H1 (cell line): ENCODE measurements at regions not wholly inside any gene's neighbourhood (a gene's known extent, or its start where the extent isn't known, plus 50 kb on each side); places are given as distances from the start of the nearest gene placed in this dataset.

Source experiments
- CTCF ChIA-PET: fragments of 300-600 bp; sonication (Branson Sonifier 250); formaldehyde crosslinking; loops from one replicate; lab custom pipeline; 2021; ENCODE audit not compliant: partially characterized antibody; lab: Charles Lee
- POLR2A ChIA-PET: fragments of 300-600 bp; sonication (Branson Sonifier 250); formaldehyde crosslinking; loops from one replicate; lab custom pipeline; 2021; ENCODE audit warnings: inconsistent platforms; ENCODE audit not compliant: partially characterized antibody; lab: Charles Lee
- DNase-seq, 2 experiments: peaks; one replicate each; pipeline versions ENCODE4 v3.0.0 to v3.0.0-alpha.2; 2010 to 2022; ENCODE audit warnings: low spot score in 2 of 2, low read depth in 1 of 2, mixed read lengths in 1 of 2
- FAIRE-seq: peaks from 2 replicates; lab custom pipeline; 2011; peaks lifted over from hg19 to GRCh38; lab: Jason Lieb, UNC
- H2AFZ ChIP-seq: 2 replicates; pipeline ENCODE4 v1.8.1; 2012; ENCODE audit warnings: low read length, inconsistent platforms
- H2AK5ac ChIP-seq: 2 replicates; pipeline ENCODE4 v1.6.1; 2013; ENCODE audit warnings: low read depth, low read length
- H2BK120ac ChIP-seq: replicated peaks from 2 replicates; pipeline ENCODE3; 2013; ENCODE audit warnings: low read depth, low read length, inconsistent platforms
- H2BK12ac ChIP-seq: 2 replicates; pipeline ENCODE4 v1.6.1; 2013; ENCODE audit warnings: low read depth, low read length
- H2BK15ac ChIP-seq: 2 replicates; pipeline ENCODE4 v1.6.1; 2013; ENCODE audit warnings: low read length
- H2BK20ac ChIP-seq: 2 replicates; pipeline ENCODE4 v1.6.1; 2013; ENCODE audit warnings: low read length
- H2BK5ac ChIP-seq: 2 replicates; pipeline ENCODE4 v1.6.1; 2013; ENCODE audit warnings: low read depth, low read length
- H3K14ac ChIP-seq: 2 replicates; pipeline ENCODE4 v1.6.1; 2013; ENCODE audit warnings: inconsistent platforms; ENCODE audit not compliant: insufficient read length
- H3K18ac ChIP-seq: 2 replicates; pipeline ENCODE4 v1.6.1; 2013; ENCODE audit warnings: low read length; ENCODE audit errors: extremely low read depth
- H3K23ac ChIP-seq: 2 replicates; pipeline ENCODE4 v1.6.1; 2013; ENCODE audit warnings: inconsistent platforms; ENCODE audit not compliant: insufficient read length
- H3K23me2 ChIP-seq: 2 replicates; pipeline ENCODE4 v1.6.1; 2013; ENCODE audit warnings: low read depth, low read length
- H3K27ac ChIP-seq: 2 replicates; pipeline ENCODE4 v1.6.1; 2011; ENCODE audit warnings: low read depth, low read length, inconsistent platforms
- H3K27me3 ChIP-seq, 4 experiments: replicated peaks in 1 of 4; 1 replicate in 1 of 4; 2 replicates in 3 of 4; pipeline versions ENCODE4 v1.6.1 to v1.8.1; 2011 to 2013; ENCODE audit warnings: low read length in 3 of 4, mild to moderate bottlenecking in 3 of 4, inconsistent platforms in 2 of 4, mixed read lengths in 2 of 4, moderate library complexity in 1 of 4; ENCODE audit not compliant: control insufficient read depth in 3 of 4, insufficient read depth in 3 of 4; ENCODE audit errors: extremely low read depth in 1 of 4
- H3K36me3 ChIP-seq, 4 experiments: 2 replicates each; pipeline versions ENCODE4 v1.6.1 to v1.8.1; 2011 to 2013; ENCODE audit warnings: mild to moderate bottlenecking in 4 of 4, low read length in 3 of 4, moderate library complexity in 2 of 4, control low read depth in 1 of 4, inconsistent platforms in 1 of 4; ENCODE audit not compliant: insufficient read depth in 4 of 4, control insufficient read depth in 2 of 4
- H3K4ac ChIP-seq: replicated peaks from 2 replicates; pipeline ENCODE3; 2013; ENCODE audit warnings: low read length, low read depth, mixed read lengths, inconsistent platforms; ENCODE audit not compliant: insufficient read length
- H3K4me1 ChIP-seq, 4 experiments: replicated peaks in 1 of 4; 1 replicate in 1 of 4; 2 replicates in 3 of 4; pipeline versions ENCODE4 v1.6.1 to v1.8.1; 2011 to 2013; ENCODE audit warnings: low read length in 3 of 4, inconsistent platforms in 2 of 4, mixed read lengths in 1 of 4; ENCODE audit not compliant: insufficient read depth in 4 of 4, control insufficient read depth in 3 of 4
- H3K4me2 ChIP-seq, 2 experiments: 2 replicates each; pipeline versions ENCODE4 v1.6.1 to v1.8.1; 2011 to 2013; ENCODE audit warnings: low read depth in 2 of 2, low read length in 2 of 2, control low read depth in 1 of 2, inconsistent platforms in 1 of 2, mild to moderate bottlenecking in 1 of 2; ENCODE audit not compliant: insufficient read depth in 1 of 2
- H3K4me3 ChIP-seq, 4 experiments: fragments of 200-600, 300-600 bp in 1 of 4; sonication (generic), shearing (Covaris generic), sonication (Bioruptor Twin) in 1 of 4; 2 replicates each; pipeline versions ENCODE4 v1.5.1 to v1.8.1; 2011 to 2016; ENCODE audit warnings: low read length in 4 of 4, low read depth in 3 of 4, control low read depth in 2 of 4, inconsistent platforms in 2 of 4, mild to moderate bottlenecking in 2 of 4, mixed read lengths in 1 of 4, moderate library complexity in 1 of 4; ENCODE audit not compliant: insufficient read depth in 2 of 4; ENCODE audit errors: extremely low read depth in 1 of 4
- H3K56ac ChIP-seq: replicated peaks from 2 replicates; pipeline ENCODE3; 2013; ENCODE audit warnings: low read depth, mild to moderate bottlenecking, mixed read lengths, low read length, inconsistent platforms; ENCODE audit not compliant: insufficient read length
- H3K79me1 ChIP-seq: 2 replicates; pipeline ENCODE4 v1.6.1; 2013; ENCODE audit warnings: low read depth, low read length, control low read depth
- H3K79me2 ChIP-seq, 2 experiments: 2 replicates each; pipeline versions ENCODE4 v1.6.1 to v1.8.1; 2012 to 2013; ENCODE audit warnings: low read length in 2 of 2, mild to moderate bottlenecking in 2 of 2, inconsistent platforms in 1 of 2; ENCODE audit not compliant: insufficient read depth in 2 of 2, control insufficient read depth in 1 of 2
- H3K9ac ChIP-seq, 4 experiments: replicated peaks in 1 of 4; 1 replicate in 1 of 4; 2 replicates in 3 of 4; pipeline versions ENCODE4 v1.6.1 to v1.8.1; 2011 to 2013; ENCODE audit warnings: low read depth in 3 of 4, low read length in 3 of 4, control low read depth in 2 of 4, mild to moderate bottlenecking in 2 of 4, moderate library complexity in 2 of 4, inconsistent platforms in 1 of 4; ENCODE audit errors: extremely low read depth in 1 of 4
- H3K9me3 ChIP-seq, 2 experiments: 2 replicates each; pipeline versions ENCODE4 v1.6.1 to v1.8.1; 2012 to 2013; ENCODE audit warnings: mild to moderate bottlenecking in 2 of 2, moderate library complexity in 2 of 2, control low read depth in 1 of 2, inconsistent platforms in 1 of 2, low read depth in 1 of 2, low read length in 1 of 2, mixed read lengths in 1 of 2; ENCODE audit not compliant: insufficient read depth in 2 of 2
- H4K20me1 ChIP-seq, 2 experiments: replicated peaks in 1 of 2; 2 replicates each; pipeline versions ENCODE3 to v1.8.1; 2011 to 2013; ENCODE audit warnings: inconsistent platforms in 2 of 2, low read length in 2 of 2, mild to moderate bottlenecking in 1 of 2; ENCODE audit not compliant: insufficient read depth in 2 of 2, control insufficient read depth in 1 of 2
- H4K5ac ChIP-seq: 2 replicates; pipeline ENCODE4 v1.6.1; 2013; ENCODE audit warnings: low read length, low read depth, mixed read lengths, inconsistent platforms; ENCODE audit not compliant: insufficient read length
- H4K8ac ChIP-seq: 2 replicates; pipeline ENCODE4 v1.8.0; 2013; ENCODE audit warnings: mild to moderate bottlenecking, moderate library complexity, low read length, inconsistent platforms; ENCODE audit not compliant: insufficient read depth; ENCODE audit errors: extremely low read depth
- H4K91ac ChIP-seq: replicated peaks from 2 replicates; pipeline ENCODE3; 2013; ENCODE audit warnings: low read length, mixed read lengths, inconsistent platforms; ENCODE audit not compliant: insufficient read length
- BRCA1 ChIP-seq: IDR thresholded peaks from 2 replicates; pipeline ENCODE4 v1.6.1; 2012; ENCODE audit warnings: low read depth, low read length, improper control_type of control experiment
- EGR1 ChIP-seq: IDR thresholded peaks from 2 replicates; pipeline ENCODE4 v1.6.1; 2011; ENCODE audit warnings: low read depth, low read length, borderline replicate concordance
- SP1 ChIP-seq: IDR thresholded peaks from 2 replicates; pipeline ENCODE4 v1.6.1; 2011; ENCODE audit warnings: low read depth, low read length
- TAF1 ChIP-seq: IDR thresholded peaks from 2 replicates; pipeline ENCODE4 v1.6.1; 2011; ENCODE audit warnings: mild to moderate bottlenecking, low read depth, low read length
- WGBS, 2 experiments: shearing (Covaris generic) in 1 of 2; methylation state at CpG; one replicate each; pipeline versions ENCODE4 v1.1.6 to v1.1.7; 2013 to 2015; ENCODE audit warnings: low lambda C conversion rate in 2 of 2, mixed read lengths in 2 of 2, inconsistent platforms in 1 of 2, low coverage in 1 of 2, missing lambda C conversion rate in 1 of 2; ENCODE audit not compliant: insufficient replicate concordance in 2 of 2, insufficient coverage in 1 of 2, insufficient read length in 1 of 2; ENCODE audit errors: extremely low coverage in 1 of 2, missing lambda C conversion rate in 1 of 2; 5-methylcytosine and 5-hydroxymethylcytosine counted together
- TF ChIP-seq, protein P1 (sequence below): IDR thresholded peaks from 2 replicates; pipeline ENCODE4 v1.6.1; 2012; ENCODE audit warnings: inconsistent platforms
- TF ChIP-seq, protein P2 (sequence below), 3 experiments: IDR thresholded peaks; 1 replicate in 2 of 3; 2 replicates in 1 of 3; pipeline versions ENCODE4 v1.5.1 to v1.6.1; 2011; ENCODE audit warnings: low read length in 3 of 3, mild to moderate bottlenecking in 3 of 3, inconsistent platforms in 2 of 3, low read depth in 1 of 3, moderate library complexity in 1 of 3; ENCODE audit not compliant: insufficient read depth in 1 of 3; ENCODE audit errors: control extremely low read depth in 1 of 3

DNA sequence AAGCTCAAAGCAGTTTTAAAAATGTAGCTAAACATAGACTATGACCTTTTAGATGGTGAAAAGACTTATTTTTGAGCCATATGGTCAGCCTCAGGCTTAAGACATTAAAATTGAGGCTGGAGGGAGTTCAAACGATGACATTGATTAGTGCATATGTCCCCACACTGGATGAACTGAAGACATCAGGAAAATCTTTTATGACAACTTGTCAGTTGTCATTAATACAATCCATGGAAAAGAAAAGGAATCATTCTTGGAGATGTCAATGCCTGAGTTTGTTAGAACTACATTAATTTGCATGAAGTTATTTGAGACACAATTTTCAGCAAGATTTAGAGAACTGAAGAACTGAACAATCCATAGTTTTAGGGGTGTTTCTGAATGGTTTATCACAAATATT, 349.9 kb downstream of the COL11A1 start:
- FAIRE-seq = no peak
- Histone ChIP-seq H3K27me3 (no peaks in the 10 kb centered on the region), H3K18ac (no peak overlapping the region), H3K4me1 (no peaks in the 10 kb centered on the region), H4K5ac (no peak overlapping the region), H3K36me3 (no peaks in the 10 kb centered on the region), H3K27ac (no peak overlapping the region), H2BK12ac (no peak overlapping the region), H3K4me3 (no peak overlapping the region), H3K79me1 (no peaks in the 10 kb centered on the region), H3K9ac (no peak overlapping the region), H3K79me2 (no peaks in the 10 kb centered on the region), H3K23me2 (no peaks in the 10 kb centered on the region), H3K14ac (no peak overlapping the region), H4K20me1 (no peaks in the 10 kb centered on the region), H2AK5ac (no peak overlapping the region), H4K8ac (no peak overlapping the region), H3K9me3 (no peaks in the 10 kb centered on the region), H3K4ac (no peak overlapping the region), H3K56ac (no peak overlapping the region), H3K4me2 (no peak overlapping the region), H2AFZ (no peak overlapping the region), H2BK5ac (no peak overlapping the region), H2BK120ac (no peak overlapping the region), H2BK15ac (no peak overlapping the region), H2BK20ac (no peak overlapping the region), H4K91ac (no peak overlapping the region), H3K23ac (no peak overlapping the region)
- CTCF ChIA-PET = no interaction called here
- WGBS, 2 experiments = 96% methylated on average over 1 of the region's 1 CpG; no CpG with 5 or more reads in 1 of the 2 experiments
- DNase-seq = no peak
- POLR2A ChIA-PET = no interaction called here
- no peak for TF ChIP-seq SP1
- TF ChIP-seq, protein P1, sequence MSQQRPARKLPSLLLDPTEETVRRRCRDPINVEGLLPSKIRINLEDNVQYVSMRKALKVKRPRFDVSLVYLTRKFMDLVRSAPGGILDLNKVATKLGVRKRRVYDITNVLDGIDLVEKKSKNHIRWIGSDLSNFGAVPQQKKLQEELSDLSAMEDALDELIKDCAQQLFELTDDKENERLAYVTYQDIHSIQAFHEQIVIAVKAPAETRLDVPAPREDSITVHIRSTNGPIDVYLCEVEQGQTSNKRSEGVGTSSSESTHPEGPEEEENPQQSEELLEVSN = no peak
- TF ChIP-seq, protein P2, sequence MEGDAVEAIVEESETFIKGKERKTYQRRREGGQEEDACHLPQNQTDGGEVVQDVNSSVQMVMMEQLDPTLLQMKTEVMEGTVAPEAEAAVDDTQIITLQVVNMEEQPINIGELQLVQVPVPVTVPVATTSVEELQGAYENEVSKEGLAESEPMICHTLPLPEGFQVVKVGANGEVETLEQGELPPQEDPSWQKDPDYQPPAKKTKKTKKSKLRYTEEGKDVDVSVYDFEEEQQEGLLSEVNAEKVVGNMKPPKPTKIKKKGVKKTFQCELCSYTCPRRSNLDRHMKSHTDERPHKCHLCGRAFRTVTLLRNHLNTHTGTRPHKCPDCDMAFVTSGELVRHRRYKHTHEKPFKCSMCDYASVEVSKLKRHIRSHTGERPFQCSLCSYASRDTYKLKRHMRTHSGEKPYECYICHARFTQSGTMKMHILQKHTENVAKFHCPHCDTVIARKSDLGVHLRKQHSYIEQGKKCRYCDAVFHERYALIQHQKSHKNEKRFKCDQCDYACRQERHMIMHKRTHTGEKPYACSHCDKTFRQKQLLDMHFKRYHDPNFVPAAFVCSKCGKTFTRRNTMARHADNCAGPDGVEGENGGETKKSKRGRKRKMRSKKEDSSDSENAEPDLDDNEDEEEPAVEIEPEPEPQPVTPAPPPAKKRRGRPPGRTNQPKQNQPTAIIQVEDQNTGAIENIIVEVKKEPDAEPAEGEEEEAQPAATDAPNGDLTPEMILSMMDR (IDR thresholded peaks at IDR 0.05; ENCODE audit: control extremely low read depth in 1 of 3, insufficient read depth in 1 of 3, low read depth in 1 of 3, low read length in 3 of 3) = no peak
- TF ChIP-seq TAF1 = no peak
- no peak for TF ChIP-seq BRCA1
- no peak for TF ChIP-seq EGR1
